ENCODE measurements at regions not wholly inside any gene's neighbourhood (a gene's known extent, or its start where the extent isn't known, plus 50 kb on each side); places are given as distances from the start of the nearest gene placed in this dataset.

GRCh38 chr12:132429602-132429945 lies 60.4 kb upstream of the FBRSL1 start:
- ChIA-PET POLR2A (no interaction called here), CTCF (interaction anchor here (0.6 to 5.6 kb wide), 4 partner anchors 15 to 186 kb away, joined by 3 to 43 read pairs (median 6); no protein-coding TSS in a partner anchor)
- Histone ChIP-seq H3K9ac (no peak overlapping the region), H3K27me3 (ENCODE audit: insufficient read depth) (no peaks in the 10 kb centered on the region; the same call in 1 of the 2 replicates), H2AFZ (ENCODE audit: low read depth) (no peak overlapping the region), H3F3A (replicated peaks; ENCODE audit: insufficient read depth) (no peaks in the 10 kb centered on the region), H3K4me2 (no peak overlapping the region), H3K79me2 (ENCODE audit: insufficient read depth) (no peaks in the 10 kb centered on the region), H3K9me3 (no peaks in the 10 kb centered on the region), H3K36me3 (replicated peaks in 1 of 2; ENCODE audit: control insufficient read depth in 1 of 2, insufficient read depth in 2 of 2, low read length in 1 of 2) (no peaks in the 10 kb centered on the region), H4K20me1 (ENCODE audit: insufficient read depth) (no peaks in the 10 kb centered on the region), H3K4me3 (ENCODE audit: low read depth in 2 of 2, low read length in 1 of 2) (no peak overlapping the region), H3K4me1 (ENCODE audit: control insufficient read depth in 1 of 2, insufficient read depth in 2 of 2, low read depth in 1 of 2, low read length in 1 of 2) (peaks cover 0 to 9% of the 10 kb centered on the region in 2 experiments; a peak in 1 of 4 replicates), H3K27ac (ENCODE audit: low read depth in 2 of 2, low read length in 1 of 2) (no peak overlapping the region), H3K9me2 (no peaks in the 10 kb centered on the region)
- DNase-seq = peak; percentile 70
- TF ChIP-seq FOSL2 (IDR thresholded peaks at IDR 0.05; ENCODE audit: borderline replicate concordance, low read depth) (no peak), TEAD4 (IDR thresholded peaks at IDR 0.05; ENCODE audit: borderline replicate concordance, insufficient read depth) (no peak), FOXM1 (IDR thresholded peaks at IDR 0.05; ENCODE audit: low read depth) (no peak), USF1 (IDR thresholded peaks at IDR 0.05; ENCODE audit: borderline replicate concordance, low read depth) (no peak), RCOR1 (IDR thresholded peaks at IDR 0.05; ENCODE audit: low read length) (no peak), RFX5 (IDR thresholded peaks at IDR 0.05; ENCODE audit: low read length) (no peak), IRF3 (IDR thresholded peaks at IDR 0.05; ENCODE audit: low read depth, low read length) (no peak), SIN3A (IDR thresholded peaks at IDR 0.05; ENCODE audit: borderline replicate concordance, low read depth, low read length) (no peak), YY1 (IDR thresholded peaks at IDR 0.05; ENCODE audit: low read depth) (no peak)
- WGBS (ENCODE audit: low lambda C conversion rate) = 17% methylated on average over 4 of the region's 10 CpGs

GRCh38 chr12:132428936-132429601 lies 60.9 kb upstream of the FBRSL1 start:
- ChIA-PET CTCF (interaction anchor here (1.8 to 5.6 kb wide), 3 partner anchors 14 to 275 kb away, joined by 6 to 43 read pairs (median 10); no protein-coding TSS in a partner anchor), POLR2A (no interaction called here)
- Histone ChIP-seq H3K4me1 (ENCODE audit: control insufficient read depth in 1 of 2, insufficient read depth in 2 of 2, low read depth in 1 of 2, low read length in 1 of 2) (peaks cover 0 to 9% of the 10 kb centered on the region in 2 experiments; a peak in 1 of 4 replicates), H3K9me3 (no peaks in the 10 kb centered on the region), H3K27me3 (ENCODE audit: insufficient read depth) (peaks cover 3% of the 10 kb centered on the region; the same call in 1 of the 2 replicates), H3K79me2 (ENCODE audit: insufficient read depth) (no peaks in the 10 kb centered on the region), H3K4me3 (ENCODE audit: low read depth in 2 of 2, low read length in 1 of 2) (no peak overlapping the region), H3K9me2 (no peaks in the 10 kb centered on the region), H3F3A (replicated peaks; ENCODE audit: insufficient read depth) (no peaks in the 10 kb centered on the region), H4K20me1 (ENCODE audit: insufficient read depth) (no peaks in the 10 kb centered on the region), H3K36me3 (replicated peaks in 1 of 2; ENCODE audit: control insufficient read depth in 1 of 2, insufficient read depth in 2 of 2, low read length in 1 of 2) (no peaks in the 10 kb centered on the region), H2AFZ (ENCODE audit: low read depth) (no peak overlapping the region), H3K9ac (no peak overlapping the region), H3K4me2 (no peak overlapping the region), H3K27ac (ENCODE audit: low read depth in 2 of 2, low read length in 1 of 2) (no peak overlapping the region)
- WGBS (ENCODE audit: low lambda C conversion rate) = 77% methylated on average over 22 of the region's 23 CpGs
- DNase-seq = no peak
- no peak for TF ChIP-seq SIN3A (IDR thresholded peaks at IDR 0.05; ENCODE audit: borderline replicate concordance, low read depth, low read length)
- TF ChIP-seq ELF1 (IDR thresholded peaks at IDR 0.05) = no peak
- TF ChIP-seq NRF1 (IDR thresholded peaks at IDR 0.05; ENCODE audit: low read depth, low read length) = no peak
- no peak for TF ChIP-seq CTCF (IDR thresholded peaks at IDR 0.05)
- no peak for TF ChIP-seq GABPA (IDR thresholded peaks at IDR 0.05; ENCODE audit: low read depth)
- TF ChIP-seq USF1 (IDR thresholded peaks at IDR 0.05; ENCODE audit: borderline replicate concordance, low read depth) = no peak
- TF ChIP-seq PBX3 (IDR thresholded peaks at IDR 0.05) = no peak
- TF ChIP-seq JUND (IDR thresholded peaks at IDR 0.05) = no peak
- no peak for TF ChIP-seq TAF1 (IDR thresholded peaks at IDR 0.05; ENCODE audit: borderline replicate concordance, low read depth, low read length)
- no peak for TF ChIP-seq RAD21 (IDR thresholded peaks at IDR 0.05; ENCODE audit: low read length)
- TF ChIP-seq TCF12 (IDR thresholded peaks at IDR 0.05) = no peak
- no peak for TF ChIP-seq EZH2phosphoT487 (IDR thresholded peaks at IDR 0.05; ENCODE audit: borderline replicate concordance, low read depth)
- no peak for TF ChIP-seq RFX5 (IDR thresholded peaks at IDR 0.05; ENCODE audit: low read length)
- TF ChIP-seq CHD2 (IDR thresholded peaks at IDR 0.05; ENCODE audit: low read length, partially characterized antibody) = no peak
- no peak for TF ChIP-seq POLR2AphosphoS5 (IDR thresholded peaks at IDR 0.05; ENCODE audit: low read depth, low read length)
- TF ChIP-seq SMC3 (IDR thresholded peaks at IDR 0.05; ENCODE audit: low read depth, low read length) = no peak
- no peak for TF ChIP-seq FOXM1 (IDR thresholded peaks at IDR 0.05; ENCODE audit: low read depth)
